ENCODE measurements at regions not wholly inside any gene's neighbourhood (a gene's known extent, or its start where the extent isn't known, plus 50 kb on each side); places are given as distances from the start of the nearest gene placed in this dataset.

GRCh38 chr16:50440991-50441390 is 72.2 kb upstream of the BRD7 start:
- peaks cover 8% of the 10 kb centered on the region for H3K27me3 ChIP-seq (ENCODE audit: control insufficient read depth, insufficient read depth, low read length)
- H3K36me3 ChIP-seq (ENCODE audit: control insufficient read depth, insufficient read depth, low read length): no peaks in the 10 kb centered on the region
- no peak overlapping the region for H3K4me3 ChIP-seq (ENCODE audit: low read depth, low read length)
- TF ChIP-seq CTCF (IDR thresholded peaks at IDR 0.05; ENCODE audit: insufficient read depth, low read length, poor library complexity, severe bottlenecking): no peak
- no peak for DNase-seq (ENCODE audit: low read depth)

- Histone ChIP-seq H3K4me3 (ENCODE audit: low read depth, low read length) (no peak overlapping the region), H3K36me3 (ENCODE audit: control insufficient read depth, insufficient read depth, low read length) (no peaks in the 10 kb centered on the region), H3K27me3 (ENCODE audit: control insufficient read depth, insufficient read depth, low read length) (peaks cover 3% of the 10 kb centered on the region)
- TF ChIP-seq CTCF (IDR thresholded peaks at IDR 0.05; ENCODE audit: insufficient read depth, low read length, poor library complexity, severe bottlenecking): no peak
- DNase-seq (ENCODE audit: low read depth): no peak
Observed at GRCh38 chr16:50440531-50440930, 71.7 kb upstream of the BRD7 start.

GRCh38 chr16:50437769-50438437 is 69.1 kb upstream of the BRD7 start:
- no peaks in the 10 kb centered on the region for H3K27me3 ChIP-seq (ENCODE audit: control insufficient read depth, insufficient read depth, low read length)
- no peak for DNase-seq (ENCODE audit: low read depth)
- no peak for TF ChIP-seq CTCF (IDR thresholded peaks at IDR 0.05; ENCODE audit: insufficient read depth, low read length, poor library complexity, severe bottlenecking)
- H3K4me3 ChIP-seq (ENCODE audit: low read depth, low read length): no peak overlapping the region
- H3K36me3 ChIP-seq (ENCODE audit: control insufficient read depth, insufficient read depth, low read length): no peaks in the 10 kb centered on the region

GRCh38 chr16:50436271-50436670 is 67.5 kb upstream of the BRD7 start:
- Histone ChIP-seq H3K4me3 (ENCODE audit: low read depth, low read length) (no peak overlapping the region), H3K27me3 (ENCODE audit: control insufficient read depth, insufficient read depth, low read length) (no peaks in the 10 kb centered on the region), H3K36me3 (ENCODE audit: control insufficient read depth, insufficient read depth, low read length) (no peaks in the 10 kb centered on the region)
- no peak for TF ChIP-seq CTCF (IDR thresholded peaks at IDR 0.05; ENCODE audit: insufficient read depth, low read length, poor library complexity, severe bottlenecking)
- DNase-seq (ENCODE audit: low read depth): no peak

- TF ChIP-seq CTCF (IDR thresholded peaks at IDR 0.05; ENCODE audit: insufficient read depth, low read length, poor library complexity, severe bottlenecking): no peak
- no peak for DNase-seq (ENCODE audit: low read depth)
- H3K4me3 ChIP-seq (ENCODE audit: low read depth, low read length): no peak overlapping the region
- no peaks in the 10 kb centered on the region for H3K27me3 ChIP-seq (ENCODE audit: control insufficient read depth, insufficient read depth, low read length)
- H3K36me3 ChIP-seq (ENCODE audit: control insufficient read depth, insufficient read depth, low read length): no peaks in the 10 kb centered on the region
Observed at GRCh38 chr16:50434872-50435478, 66.2 kb upstream of the BRD7 start.

- no peaks in the 10 kb centered on the region for H3K36me3 ChIP-seq (ENCODE audit: control insufficient read depth, insufficient read depth, low read length)
- no peak for TF ChIP-seq CTCF (IDR thresholded peaks at IDR 0.05; ENCODE audit: insufficient read depth, low read length, poor library complexity, severe bottlenecking)
- no peak for DNase-seq (ENCODE audit: low read depth)
Observed at GRCh38 chr16:50430076-50430475, 61.3 kb upstream of the BRD7 start.

More at GRCh38 chr16:50430076-50430475, 61.3 kb upstream of the BRD7 start:
- Histone ChIP-seq H3K4me3 (ENCODE audit: low read depth, low read length) (no peak overlapping the region), H3K27me3 (ENCODE audit: control insufficient read depth, insufficient read depth, low read length) (no peaks in the 10 kb centered on the region)

Data from kidney epithelial cell (primary cell).